Stimulated activated CD8-positive, alpha-beta memory T cell treated with anti-CD3 and anti-CD28 coated beads, Interleukin-15, amount 100 ng/mL, for 4 hours (primary cell): ENCODE measurements at regions not wholly inside any gene's neighbourhood (a gene's known extent, or its start where the extent isn't known, plus 50 kb on each side); places are given as distances from the start of the nearest gene placed in this dataset.

ENCODE experiments used
- DNase-seq, 2 donors: peaks; one replicate each; pipeline ENCODE4 v3.0.0-alpha.2; 2020; ENCODE audit warnings: low read depth in 2 of 2

- DNase-seq, result no peak
These were observed 188.9 kb upstream of the FAM98A start for GRCh38 chr2:33788044-33788443.

GRCh38 chr2:33786881-33787280 lies 187.8 kb upstream of the FAM98A start:
- no peak for DNase-seq

- no peak for DNase-seq
These were observed 186.4 kb upstream of the FAM98A start for GRCh38 chr2:33785201-33786106.

GRCh38 chr2:33784488-33784887 lies 185.4 kb upstream of the FAM98A start:
- no peak for DNase-seq

- no peak for DNase-seq
These were observed 183.5 kb upstream of the FAM98A start for GRCh38 chr2:33782395-33783230.

GRCh38 chr2:33777786-33778185 lies 178.7 kb upstream of the FAM98A start:
- no peak for DNase-seq

- DNase-seq, result no peak
These were observed 176.2 kb upstream of the FAM98A start for GRCh38 chr2:33775306-33775705.

- DNase-seq, result no peak
These were observed 170.9 kb upstream of the FAM98A start for GRCh38 chr2:33770023-33770422.

- DNase-seq, result no peak
These were observed 167.1 kb upstream of the FAM98A start for GRCh38 chr2:33766175-33766574.

GRCh38 chr2:33765122-33765521 lies 166.0 kb upstream of the FAM98A start:
- DNase-seq, result no peak

GRCh38 chr2:33764551-33764950 lies 165.5 kb upstream of the FAM98A start:
- DNase-seq, result no peak

- no peak for DNase-seq
These were observed 164.7 kb upstream of the FAM98A start for GRCh38 chr2:33763671-33764310.

GRCh38 chr2:33762636-33763035 lies 163.5 kb upstream of the FAM98A start:
- DNase-seq, result no peak

- DNase-seq, result no peak
These were observed 147.2 kb upstream of the FAM98A start for GRCh38 chr2:33746208-33746800.

GRCh38 chr2:33735096-33735495 lies 136.0 kb upstream of the FAM98A start:
- no peak for DNase-seq

GRCh38 chr2:33730804-33731203 lies 131.7 kb upstream of the FAM98A start:
- DNase-seq, result no peak

- no peak for DNase-seq
These were observed 131.1 kb upstream of the FAM98A start for GRCh38 chr2:33730193-33730592.

- DNase-seq, result no peak
These were observed 130.3 kb upstream of the FAM98A start for GRCh38 chr2:33729353-33729752.

- DNase-seq, result no peak
These were observed 129.0 kb upstream of the FAM98A start for GRCh38 chr2:33728106-33728505.

GRCh38 chr2:33727361-33728032 lies 128.4 kb upstream of the FAM98A start:
- no peak for DNase-seq

GRCh38 chr2:33726415-33726814 lies 127.3 kb upstream of the FAM98A start:
- DNase-seq, result no peak
